Mucosa of descending colon (tissue), 3 donors: ENCODE measurements at regions not wholly inside any gene's neighbourhood (a gene's known extent, or its start where the extent isn't known, plus 50 kb on each side); places are given as distances from the start of the nearest gene placed in this dataset.

Experiments used
- ATAC-seq: fragments of 200-7000 bp; cut with Tn5 transposase; one replicate; pipeline ENCODE4 v1.9.1; 2020; ENCODE audit warnings: mild to moderate bottlenecking, moderate library complexity
- DNase-seq, 3 donors: peaks; one replicate each; pipeline ENCODE4 v3.0.0-alpha.2; 2020
- H3K36me3 ChIP-seq: fragments of 200-600 bp; one replicate; pipeline ENCODE4 v1.8.0; 2021; ENCODE audit warnings: low read depth, mild to moderate bottlenecking
- H3K4me1 ChIP-seq: fragments of 200-600 bp; one replicate; pipeline ENCODE4 v1.8.0; 2021; ENCODE audit warnings: low read depth, mild to moderate bottlenecking
- H3K4me3 ChIP-seq: fragments of 200-600 bp; one replicate; pipeline ENCODE4 v1.8.0; 2021; ENCODE audit warnings: mild to moderate bottlenecking
- H3K9me3 ChIP-seq: fragments of 200-600 bp; one replicate; pipeline ENCODE4 v1.8.0; 2021; ENCODE audit warnings: mild to moderate bottlenecking
- CTCF ChIP-seq: fragments of 200-600 bp; IDR thresholded peaks from one replicate; pipeline ENCODE4 v1.8.0; 2022; ENCODE audit warnings: antibody characterized with exemption, mild to moderate bottlenecking
- intact Hi-C, 2 donors: fragments of 100-400 bp; cut with DNase I in 1 of 2; cut with micrococcal nuclease in 1 of 2; formaldehyde crosslinking; loops; one replicate each; pipeline versions ENCODE4 v1.11.0 to v1.11.1; 2022; cut with DNase I, micrococcal nuclease
- donor health status: DM: no; HTN: no; CAD: no; lungs with moderate emphysema.
- donor health status: DM: no; HTN: no; CAD: no.
- donor health status: DM: no; HTN: yes; CAD: no.

DNA sequence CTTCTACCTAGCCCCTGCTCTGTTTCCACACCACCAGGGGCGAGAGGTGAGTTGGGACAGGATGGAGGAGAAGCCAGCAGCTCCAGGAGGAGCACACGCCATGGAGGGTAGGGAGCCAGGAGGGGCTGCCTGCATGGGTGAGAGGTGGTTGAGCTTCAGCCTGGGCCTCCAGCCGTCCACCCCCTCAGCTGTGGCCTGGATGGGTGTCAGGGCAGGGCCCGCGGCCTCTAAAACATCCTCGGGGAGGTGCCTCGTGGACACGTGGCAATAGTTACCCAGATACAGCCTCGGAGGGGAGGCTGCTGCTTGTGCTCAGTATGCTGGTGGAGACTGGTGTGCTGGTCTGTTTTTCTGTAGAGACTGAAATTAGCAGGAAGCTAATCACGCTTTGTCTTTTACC is 104.7 kb upstream of the GSE1 start:
- Histone ChIP-seq H3K4me3 (no peak overlapping the region), H3K4me1 (no peaks in the 10 kb centered on the region), H3K36me3 (no peaks in the 10 kb centered on the region), H3K9me3 (no peaks in the 10 kb centered on the region)
- DNase-seq (no peak), ATAC-seq (no peak)
- intact Hi-C loops: no loop called here
- TF ChIP-seq CTCF: no peak

DNA sequence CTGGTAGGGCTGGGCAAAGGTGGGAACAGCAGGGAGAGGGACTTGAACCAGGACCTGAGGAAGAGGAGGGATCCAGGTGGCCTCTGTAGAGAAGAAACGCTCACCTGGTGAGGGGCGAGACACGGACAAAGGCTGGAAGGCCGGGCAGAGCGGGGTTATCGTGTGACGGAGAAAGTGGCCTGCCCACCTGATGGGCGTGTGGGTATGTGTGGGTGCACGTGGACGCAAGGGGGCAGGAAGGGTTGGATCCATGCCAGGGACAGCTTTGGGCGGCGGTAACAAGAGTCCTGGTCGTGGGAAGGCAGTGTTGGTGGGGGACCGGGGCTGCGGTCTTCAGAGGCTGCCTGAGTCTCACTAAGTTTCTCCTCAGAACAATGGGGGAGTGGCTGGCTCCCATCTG is 104.1 kb upstream of the GSE1 start:
- intact Hi-C loops: no loop called here
- Histone ChIP-seq H3K4me3 (no peak overlapping the region), H3K36me3 (no peaks in the 10 kb centered on the region), H3K9me3 (no peaks in the 10 kb centered on the region), H3K4me1 (no peaks in the 10 kb centered on the region)
- DNase-seq (no peak), ATAC-seq (no peak)
- TF ChIP-seq CTCF: no peak

GRCh38 chr16:85510041-85510659 is 103.0 kb upstream of the GSE1 start:
- TF ChIP-seq CTCF: no peak
- Histone ChIP-seq H3K9me3 (no peaks in the 10 kb centered on the region), H3K4me1 (peaks cover 8% of the 10 kb centered on the region), H3K36me3 (no peaks in the 10 kb centered on the region), H3K4me3 (no peak overlapping the region)
- DNase-seq: no peak
- no peak for ATAC-seq
- intact Hi-C loops: no loop called here

GRCh38 chr16:85511938-85512807 is 100.9 kb upstream of the GSE1 start:
- Histone ChIP-seq H3K4me1 (peaks cover 10% of the 10 kb centered on the region), H3K4me3 (no peak overlapping the region), H3K36me3 (no peaks in the 10 kb centered on the region), H3K9me3 (no peaks in the 10 kb centered on the region)
- ATAC-seq (no peak), DNase-seq (no peak)
- TF ChIP-seq CTCF: no peak
- intact Hi-C loops: no loop called here

DNA sequence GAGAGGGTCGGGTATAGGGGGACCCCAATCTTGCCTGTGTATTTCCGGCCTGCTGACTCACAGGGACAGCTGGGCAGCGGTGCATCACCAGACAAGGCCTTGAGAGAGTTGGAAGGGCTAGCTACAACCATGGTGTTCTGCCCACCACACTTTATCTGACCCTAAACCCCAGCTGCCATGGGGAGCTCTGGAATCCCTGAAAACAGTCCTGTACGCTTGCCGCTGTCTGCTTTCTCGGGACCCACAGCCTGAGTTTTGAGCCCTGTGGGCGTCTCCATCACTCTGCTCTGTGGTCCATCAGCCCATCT is 100.4 kb upstream of the GSE1 start:
- intact Hi-C loops: no loop called here
- Histone ChIP-seq H3K36me3 (no peaks in the 10 kb centered on the region), H3K4me1 (peaks cover 10% of the 10 kb centered on the region), H3K4me3 (no peak overlapping the region), H3K9me3 (no peaks in the 10 kb centered on the region)
- ATAC-seq (no peak), DNase-seq (no peak)
- TF ChIP-seq CTCF: no peak
